Lower leg skin (tissue), 3 donors: ENCODE measurements at regions not wholly inside any gene's neighbourhood (a gene's known extent, or its start where the extent isn't known, plus 50 kb on each side); places are given as distances from the start of the nearest gene placed in this dataset.

ENCODE experiments used
- POLR2A ChIP-seq, 2 donors: fragments of 450-650 bp; IDR thresholded peaks; one replicate each; pipeline ENCODE4 v1.6.1; 2016 to 2017; ENCODE audit warnings: antibody characterized with exemption in 2 of 2, mild to moderate bottlenecking in 1 of 2, moderate library complexity in 1 of 2
- TF ChIP-seq, protein P1 (sequence below), 3 donors: fragments of 450-650 bp; IDR thresholded peaks; one replicate each; pipeline ENCODE4 v1.5.1; 2016; ENCODE audit warnings: antibody characterized with exemption in 3 of 3, mild to moderate bottlenecking in 3 of 3, moderate library complexity in 2 of 3

DNA sequence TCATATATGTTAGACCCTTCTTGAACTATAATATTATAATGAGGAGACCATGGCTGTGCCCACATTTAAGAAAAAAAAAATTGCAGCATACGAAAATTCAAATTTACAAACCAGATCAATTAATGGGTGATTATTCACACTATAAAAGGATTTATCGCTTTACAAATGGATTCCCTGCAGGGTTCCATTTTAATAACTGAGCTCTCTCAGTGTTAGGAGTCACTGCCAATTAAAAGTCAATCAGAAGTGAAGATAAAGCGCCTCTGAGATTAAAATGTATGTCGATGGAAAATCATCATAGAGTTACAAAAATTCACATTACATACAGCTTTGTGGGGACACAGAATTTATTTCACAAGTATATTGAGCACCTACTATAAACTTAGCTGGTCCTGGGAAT, 66.6 kb upstream of the SMARCA2 start:
- TF ChIP-seq, protein P1, sequence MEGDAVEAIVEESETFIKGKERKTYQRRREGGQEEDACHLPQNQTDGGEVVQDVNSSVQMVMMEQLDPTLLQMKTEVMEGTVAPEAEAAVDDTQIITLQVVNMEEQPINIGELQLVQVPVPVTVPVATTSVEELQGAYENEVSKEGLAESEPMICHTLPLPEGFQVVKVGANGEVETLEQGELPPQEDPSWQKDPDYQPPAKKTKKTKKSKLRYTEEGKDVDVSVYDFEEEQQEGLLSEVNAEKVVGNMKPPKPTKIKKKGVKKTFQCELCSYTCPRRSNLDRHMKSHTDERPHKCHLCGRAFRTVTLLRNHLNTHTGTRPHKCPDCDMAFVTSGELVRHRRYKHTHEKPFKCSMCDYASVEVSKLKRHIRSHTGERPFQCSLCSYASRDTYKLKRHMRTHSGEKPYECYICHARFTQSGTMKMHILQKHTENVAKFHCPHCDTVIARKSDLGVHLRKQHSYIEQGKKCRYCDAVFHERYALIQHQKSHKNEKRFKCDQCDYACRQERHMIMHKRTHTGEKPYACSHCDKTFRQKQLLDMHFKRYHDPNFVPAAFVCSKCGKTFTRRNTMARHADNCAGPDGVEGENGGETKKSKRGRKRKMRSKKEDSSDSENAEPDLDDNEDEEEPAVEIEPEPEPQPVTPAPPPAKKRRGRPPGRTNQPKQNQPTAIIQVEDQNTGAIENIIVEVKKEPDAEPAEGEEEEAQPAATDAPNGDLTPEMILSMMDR (IDR thresholded peaks at IDR 0.05): no peak
- no peak for TF ChIP-seq POLR2A (IDR thresholded peaks at IDR 0.05)
